DND-41 (cell line): ENCODE measurements at regions not wholly inside any gene's neighbourhood (a gene's known extent, or its start where the extent isn't known, plus 50 kb on each side); places are given as distances from the start of the nearest gene placed in this dataset.

Source experiments
- ATAC-seq: fragments of 200-7000 bp; cut with Tn5 transposase; 3 replicates; pipeline ENCODE4 v1.9.1; 2021; ENCODE audit warnings: low read depth; ENCODE audit not compliant: insufficient read depth
- DNase-seq: peaks from one replicate; pipeline ENCODE4 v3.0.0-alpha.2; 2020
- H2AFZ ChIP-seq: 2 replicates; pipeline ENCODE4 v1.6.0; 2012; ENCODE audit warnings: low read depth, low read length
- H3K27ac ChIP-seq: 2 replicates; pipeline ENCODE4 v1.5.1; 2012; ENCODE audit warnings: low read length, inconsistent platforms
- H3K27me3 ChIP-seq: fragments of 200-600 bp; sonication (generic); 2 replicates; pipeline ENCODE4 v1.6.0; 2012; ENCODE audit warnings: low read length, mild to moderate bottlenecking, inconsistent platforms; ENCODE audit not compliant: insufficient read depth, poor library complexity
- H3K36me3 ChIP-seq: 2 replicates; pipeline ENCODE4 v1.5.1; 2012; ENCODE audit warnings: low read length, inconsistent platforms; ENCODE audit not compliant: insufficient read depth
- H3K4me1 ChIP-seq: 2 replicates; pipeline ENCODE4 v1.5.1; 2012; ENCODE audit warnings: mild to moderate bottlenecking, low read length; ENCODE audit not compliant: insufficient read depth
- H3K4me2 ChIP-seq: 2 replicates; pipeline ENCODE4 v1.6.0; 2012; ENCODE audit warnings: mild to moderate bottlenecking, moderate library complexity, low read length, inconsistent platforms; ENCODE audit not compliant: insufficient read depth
- H3K4me3 ChIP-seq, 2 experiments: fragments of 200-600 bp in 1 of 2; shearing (Covaris generic) in 1 of 2; 2 replicates each; pipeline ENCODE4 v1.5.1; 2012 to 2016; ENCODE audit warnings: inconsistent platforms in 2 of 2, low read length in 2 of 2, mild to moderate bottlenecking in 2 of 2, low read depth in 1 of 2, moderate library complexity in 1 of 2
- H3K79me2 ChIP-seq: 2 replicates; pipeline ENCODE4 v1.6.0; 2012; ENCODE audit warnings: low read length, inconsistent platforms; ENCODE audit not compliant: insufficient read depth
- H3K9ac ChIP-seq: 2 replicates; pipeline ENCODE4 v1.6.0; 2012; ENCODE audit warnings: low read depth, mild to moderate bottlenecking, inconsistent platforms, low read length, moderate library complexity
- H3K9me3 ChIP-seq: 2 replicates; pipeline ENCODE4 v1.5.1; 2012; ENCODE audit warnings: low read length, moderate library complexity, mild to moderate bottlenecking, inconsistent platforms; ENCODE audit not compliant: insufficient read depth, severe bottlenecking
- H4K20me1 ChIP-seq: 2 replicates; pipeline ENCODE4 v1.6.0; 2012; ENCODE audit warnings: low read length; ENCODE audit not compliant: insufficient read depth
- EZH2 ChIP-seq: IDR thresholded peaks from 3 replicates; pipeline ENCODE4 v1.6.1; 2012; ENCODE audit warnings: borderline replicate concordance, low read depth, mild to moderate bottlenecking, moderate library complexity, low read length, inconsistent platforms; ENCODE audit not compliant: severe bottlenecking
- TF ChIP-seq, protein P1 (sequence below): IDR thresholded peaks from 2 replicates; pipeline ENCODE4 v1.5.1; 2012; ENCODE audit warnings: borderline replicate concordance, low read length, moderate library complexity, mild to moderate bottlenecking; ENCODE audit not compliant: poor library complexity, severe bottlenecking; ENCODE audit errors: extremely low read depth

GRCh38 chr16:49011901-49012300 is 269.7 kb downstream of the CBLN1 start:
- H3K27me3 ChIP-seq = no peaks in the 10 kb centered on the region
- no peak overlapping the region for H3K27ac ChIP-seq
- ATAC-seq (no peak), DNase-seq (no peak)
- TF ChIP-seq, protein P1, sequence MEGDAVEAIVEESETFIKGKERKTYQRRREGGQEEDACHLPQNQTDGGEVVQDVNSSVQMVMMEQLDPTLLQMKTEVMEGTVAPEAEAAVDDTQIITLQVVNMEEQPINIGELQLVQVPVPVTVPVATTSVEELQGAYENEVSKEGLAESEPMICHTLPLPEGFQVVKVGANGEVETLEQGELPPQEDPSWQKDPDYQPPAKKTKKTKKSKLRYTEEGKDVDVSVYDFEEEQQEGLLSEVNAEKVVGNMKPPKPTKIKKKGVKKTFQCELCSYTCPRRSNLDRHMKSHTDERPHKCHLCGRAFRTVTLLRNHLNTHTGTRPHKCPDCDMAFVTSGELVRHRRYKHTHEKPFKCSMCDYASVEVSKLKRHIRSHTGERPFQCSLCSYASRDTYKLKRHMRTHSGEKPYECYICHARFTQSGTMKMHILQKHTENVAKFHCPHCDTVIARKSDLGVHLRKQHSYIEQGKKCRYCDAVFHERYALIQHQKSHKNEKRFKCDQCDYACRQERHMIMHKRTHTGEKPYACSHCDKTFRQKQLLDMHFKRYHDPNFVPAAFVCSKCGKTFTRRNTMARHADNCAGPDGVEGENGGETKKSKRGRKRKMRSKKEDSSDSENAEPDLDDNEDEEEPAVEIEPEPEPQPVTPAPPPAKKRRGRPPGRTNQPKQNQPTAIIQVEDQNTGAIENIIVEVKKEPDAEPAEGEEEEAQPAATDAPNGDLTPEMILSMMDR = no peak
- no peak for TF ChIP-seq EZH2
- no peak overlapping the region for H3K4me2 ChIP-seq
- no peaks in the 10 kb centered on the region for H3K4me1 ChIP-seq
- H3K9me3 ChIP-seq = no peaks in the 10 kb centered on the region
- H3K79me2 ChIP-seq = no peaks in the 10 kb centered on the region
- no peak overlapping the region for H2AFZ ChIP-seq
- no peaks in the 10 kb centered on the region for H4K20me1 ChIP-seq
- H3K9ac ChIP-seq = no peak overlapping the region
- H3K4me3 ChIP-seq = no peak overlapping the region
- no peaks in the 10 kb centered on the region for H3K36me3 ChIP-seq

GRCh38 chr16:49010879-49011278 is 270.8 kb downstream of the CBLN1 start:
- TF ChIP-seq, protein P1 = no peak
- TF ChIP-seq EZH2 = no peak
- no peaks in the 10 kb centered on the region for H3K36me3 ChIP-seq
- DNase-seq (no peak), ATAC-seq (no peak)
- H3K9me3 ChIP-seq = no peaks in the 10 kb centered on the region
- H2AFZ ChIP-seq = no peak overlapping the region
- H3K27ac ChIP-seq = no peak overlapping the region
- H3K79me2 ChIP-seq = no peaks in the 10 kb centered on the region
- H3K4me1 ChIP-seq = no peaks in the 10 kb centered on the region
- H3K4me2 ChIP-seq = no peak overlapping the region
- no peak overlapping the region for H3K9ac ChIP-seq
- H3K27me3 ChIP-seq = no peaks in the 10 kb centered on the region
- H4K20me1 ChIP-seq = no peaks in the 10 kb centered on the region
- H3K4me3 ChIP-seq = no peak overlapping the region

DNA sequence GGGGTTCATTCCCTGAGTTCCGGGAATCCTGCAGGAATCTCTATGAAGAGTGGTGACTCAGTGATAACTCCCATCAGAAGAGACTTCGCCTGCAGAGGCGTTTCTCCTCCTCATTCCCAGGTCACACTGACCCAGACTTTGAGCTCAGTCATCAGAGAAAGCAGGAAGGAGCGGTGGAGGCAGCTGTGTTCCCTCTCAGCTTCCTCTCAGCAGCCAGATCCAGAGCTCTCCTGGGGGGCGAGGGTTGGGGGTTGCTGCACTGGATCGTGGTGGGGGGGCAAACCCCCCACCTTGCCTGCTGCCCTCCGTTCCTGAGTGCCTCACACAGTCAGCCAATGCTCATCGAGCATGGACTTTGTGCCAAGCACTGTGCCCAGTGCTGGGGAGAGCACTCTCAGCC is 271.2 kb downstream of the CBLN1 start:
- Histone ChIP-seq H4K20me1 (no peaks in the 10 kb centered on the region), H3K4me3 (no peak overlapping the region), H3K9me3 (no peaks in the 10 kb centered on the region), H3K79me2 (no peaks in the 10 kb centered on the region), H3K27ac (no peak overlapping the region), H3K4me2 (no peak overlapping the region), H2AFZ (no peak overlapping the region), H3K4me1 (no peaks in the 10 kb centered on the region), H3K9ac (no peak overlapping the region), H3K36me3 (no peaks in the 10 kb centered on the region), H3K27me3 (no peaks in the 10 kb centered on the region)
- DNase-seq (no peak), ATAC-seq (no peak)
- no peak for TF ChIP-seq EZH2
- TF ChIP-seq, protein P1 = no peak

DNA sequence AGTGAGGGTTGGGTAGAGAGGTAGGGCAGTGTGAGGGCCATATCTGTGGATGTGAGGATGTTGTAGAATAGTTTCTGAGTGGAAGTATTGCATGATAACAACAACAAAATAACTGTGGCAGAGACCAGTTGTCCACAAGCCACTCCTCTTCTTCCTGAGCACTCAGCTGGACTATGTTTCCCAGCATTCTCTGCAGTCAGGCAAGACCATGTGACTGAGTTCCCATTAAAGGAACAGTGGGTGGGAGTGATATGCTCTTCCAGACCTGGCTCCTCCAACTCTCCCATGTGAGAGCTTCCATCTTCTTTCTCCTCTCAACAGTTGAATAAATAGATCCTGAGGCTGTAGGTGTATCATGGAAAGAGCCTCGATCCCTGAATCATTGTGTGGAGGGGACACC is 272.4 kb downstream of the CBLN1 start:
- H3K4me2 ChIP-seq = no peak overlapping the region
- H3K27me3 ChIP-seq = peaks cover 3% of the 10 kb centered on the region
- H3K4me1 ChIP-seq = no peaks in the 10 kb centered on the region
- ATAC-seq (no peak), DNase-seq (no peak)
- no peak overlapping the region for H3K4me3 ChIP-seq
- no peaks in the 10 kb centered on the region for H3K36me3 ChIP-seq
- H4K20me1 ChIP-seq = no peaks in the 10 kb centered on the region
- no peak for TF ChIP-seq EZH2
- TF ChIP-seq, protein P1 = no peak
- no peaks in the 10 kb centered on the region for H3K9me3 ChIP-seq
- no peaks in the 10 kb centered on the region for H3K79me2 ChIP-seq
- H2AFZ ChIP-seq = no peak overlapping the region
- H3K27ac ChIP-seq = no peak overlapping the region
- no peak overlapping the region for H3K9ac ChIP-seq
